HCT116 (cell line): ENCODE measurements at regions not wholly inside any gene's neighbourhood (a gene's known extent, or its start where the extent isn't known, plus 50 kb on each side); places are given as distances from the start of the nearest gene placed in this dataset.

Experiments used
- ATAC-seq: fragments of 200-7000 bp; cut with Tn5 transposase; 2 replicates; pipeline ENCODE4 v1.9.1; 2020; ENCODE audit warnings: mild to moderate bottlenecking, moderate library complexity
- BruUV-seq: library from RNA; stranded (reverse); fragments of 400-500 nt; replicated peaks from 2 replicates; lab custom pipeline; 2021; lab: Mats Ljungman, UMichigan
- CTCF ChIA-PET: fragments of 300-600 bp; sonication (Branson Sonifier 250); formaldehyde crosslinking; loops from one replicate; lab custom pipeline; 2021; ENCODE audit warnings: antibody characterized with exemption; lab: Charles Lee
- POLR2A ChIA-PET: fragments of 300-600, 350-600 bp; sonication (Branson Sonifier 250); formaldehyde crosslinking; loops from one replicate; lab custom pipeline; 2021; ENCODE audit warnings: antibody characterized with exemption; lab: Charles Lee
- RAD21 ChIA-PET, 2 experiments: fragments of 300-600 bp; sonication (Branson Sonifier 250); formaldehyde crosslinking; loops; one replicate each; lab custom pipeline; 2023; ENCODE audit warnings: low total read pairs in 2 of 2; ENCODE audit not compliant: uncharacterized antibody in 2 of 2, unreplicated experiment in 2 of 2, low non-redundant PET in 1 of 2; lab: Charles Lee
- DNase-seq: peaks from one replicate; pipeline ENCODE4 v3.0.0-alpha.2; 2010; ENCODE audit warnings: low read depth, low spot score
- H2AFZ ChIP-seq: fragments of 200-600 bp; shearing (Covaris generic), sonication (generic); 2 replicates; pipeline ENCODE4 v1.6.1; 2017; ENCODE audit warnings: low read depth, mixed run types, mixed read lengths, antibody characterized with exemption, low read length; ENCODE audit not compliant: poor library complexity, severe bottlenecking
- H3K27ac ChIP-seq: 2 replicates; pipeline ENCODE4 v1.5.1; 2012; ENCODE audit warnings: low read depth, low read length
- H3K27me3 ChIP-seq: fragments of 200-600 bp; sonication (generic); 2 replicates; pipeline ENCODE4 v1.6.1; 2016; ENCODE audit warnings: mixed run types, low read length, mixed read lengths; ENCODE audit not compliant: insufficient read depth
- H3K36me3 ChIP-seq, 2 experiments: fragments of 200-500 bp in 1 of 2; fragments of 200-600 bp in 1 of 2; sonication (Bioruptor generic) in 1 of 2; sonication (generic) in 1 of 2; 2 replicates each; pipeline versions ENCODE4 v1.5.1 to v1.6.1; 2014 to 2016; ENCODE audit warnings: low read length in 2 of 2, inconsistent platforms in 1 of 2, mixed read lengths in 1 of 2, mixed run types in 1 of 2; ENCODE audit not compliant: insufficient read depth in 2 of 2, control insufficient read depth in 1 of 2
- H3K4me1 ChIP-seq, 2 experiments: fragments of 200-600 bp in 1 of 2; sonication (generic) in 1 of 2; 2 replicates each; pipeline versions ENCODE4 v1.5.1 to v1.6.1; 2012 to 2017; ENCODE audit warnings: low read length in 2 of 2, inconsistent platforms in 1 of 2, mild to moderate bottlenecking in 1 of 2, mixed read lengths in 1 of 2, mixed run types in 1 of 2, moderate library complexity in 1 of 2; ENCODE audit not compliant: insufficient read depth in 2 of 2, control insufficient read depth in 1 of 2
- H3K4me2 ChIP-seq: fragments of 200-600 bp; sonication (generic); 2 replicates; pipeline ENCODE4 v1.6.1; 2017; ENCODE audit warnings: mixed run types, low read length, mixed read lengths
- H3K4me3 ChIP-seq, 2 experiments: fragments of 200-600 bp in 1 of 2; sonication (generic) in 1 of 2; replicated peaks in 1 of 2; 2 replicates each; pipeline ENCODE4 v1.5.1; 2011 to 2016; ENCODE audit warnings: low read length in 2 of 2, control low read depth in 1 of 2, low read depth in 1 of 2, mild to moderate bottlenecking in 1 of 2, mixed read lengths in 1 of 2, mixed run types in 1 of 2
- H3K79me2 ChIP-seq: fragments of 200-600 bp; sonication (generic); 2 replicates; pipeline ENCODE4 v1.6.1; 2017; ENCODE audit warnings: mild to moderate bottlenecking, mixed run types, low read length, moderate library complexity, mixed read lengths; ENCODE audit not compliant: insufficient read depth
- H3K9ac ChIP-seq: fragments of 200-600 bp; sonication (generic); 2 replicates; pipeline ENCODE4 v1.6.1; 2016; ENCODE audit warnings: low read length, mixed read lengths
- H3K9me2 ChIP-seq: fragments of 200-600 bp; sonication (generic), shearing (Covaris generic); 2 replicates; pipeline ENCODE4 v1.6.1; 2017; ENCODE audit warnings: mixed run types, mild to moderate bottlenecking, moderate library complexity; ENCODE audit not compliant: insufficient read depth
- H3K9me3 ChIP-seq, 2 experiments: fragments of 200-500 bp in 1 of 2; fragments of 200-600 bp in 1 of 2; sonication (Bioruptor generic) in 1 of 2; sonication (generic) in 1 of 2; 2 replicates each; pipeline ENCODE4 v1.6.1; 2014 to 2017; ENCODE audit warnings: low read length in 2 of 2, mixed read lengths in 2 of 2, inconsistent platforms in 1 of 2, low read depth in 1 of 2, mild to moderate bottlenecking in 1 of 2, mixed run types in 1 of 2, moderate library complexity in 1 of 2; ENCODE audit not compliant: control insufficient read depth in 1 of 2, insufficient read depth in 1 of 2
- H4K20me1 ChIP-seq: fragments of 200-600 bp; sonication (generic), shearing (Covaris generic); 2 replicates; pipeline ENCODE4 v1.6.1; 2017; ENCODE audit warnings: mixed run types, mild to moderate bottlenecking, moderate library complexity; ENCODE audit not compliant: insufficient read depth
- CEBPB ChIP-seq: IDR thresholded peaks from 2 replicates; pipeline ENCODE4 v1.6.1; 2012; ENCODE audit warnings: low read depth
- CTCF ChIP-seq, 3 experiments: fragments of 200-600 bp in 1 of 3; sonication (generic) in 1 of 3; IDR thresholded peaks in 2 of 3; conservative IDR thresholded peaks in 1 of 3; 2 replicates each; pipeline ENCODE4 v1.5.1; 2012 to 2017; ENCODE audit warnings: low read depth in 2 of 3, low read length in 2 of 3, antibody characterized with exemption in 1 of 3, borderline replicate concordance in 1 of 3, control low read depth in 1 of 3, mild to moderate bottlenecking in 1 of 3, mixed read lengths in 1 of 3, mixed run types in 1 of 3, moderate library complexity in 1 of 3; ENCODE audit not compliant: insufficient read depth in 1 of 3
- EGR1 ChIP-seq: IDR thresholded peaks from 2 replicates; pipeline ENCODE4 v1.6.1; 2012; ENCODE audit warnings: low read depth
- ELF1 ChIP-seq: IDR thresholded peaks from 2 replicates; pipeline ENCODE4 v1.6.1; 2012; ENCODE audit warnings: low read depth, borderline replicate concordance
- JUND ChIP-seq: IDR thresholded peaks from 2 replicates; pipeline ENCODE4 v1.6.1; 2012
- POLR2A ChIP-seq: IDR thresholded peaks from 2 replicates; pipeline ENCODE4 v1.7.0; 2011; ENCODE audit warnings: borderline replicate concordance; ENCODE audit not compliant: insufficient read depth, insufficient read length; ENCODE audit errors: extremely low read depth
- POLR2AphosphoS5 ChIP-seq: IDR thresholded peaks from 2 replicates; pipeline ENCODE4 v1.6.1; 2011; ENCODE audit warnings: mild to moderate bottlenecking, low read depth, low read length, moderate library complexity
- SIN3A ChIP-seq: IDR thresholded peaks from 2 replicates; pipeline ENCODE4 v1.6.1; 2012; ENCODE audit warnings: low read depth
- TCF7L2 ChIP-seq: IDR thresholded peaks from 2 replicates; pipeline ENCODE4 v1.7.0; 2011; ENCODE audit warnings: borderline replicate concordance, inconsistent platforms; ENCODE audit not compliant: insufficient read depth, insufficient read length; ENCODE audit errors: extremely low read depth
- YY1 ChIP-seq: IDR thresholded peaks from 2 replicates; pipeline ENCODE4 v1.6.1; 2011; ENCODE audit warnings: low read length, low read depth, moderate library complexity, mild to moderate bottlenecking; ENCODE audit not compliant: insufficient replicate concordance; ENCODE audit errors: extremely low read depth
- ZFX ChIP-seq: fragments of 450-650 bp; IDR thresholded peaks from 2 replicates; pipeline ENCODE4 v1.6.1; 2017
- intact Hi-C: fragments of 100-400 bp; cut with micrococcal nuclease; formaldehyde crosslinking; loops from 2 replicates; pipeline ENCODE4 v1.10.0; 2022

- no peak overlapping the region for H3K4me2 ChIP-seq
- intact Hi-C loops = no loop called here
- no TSS peak for BruUV-seq
Measured at GRCh38 chr1:228968891-228969606, 233.8 kb downstream of the RHOU start.

More at GRCh38 chr1:228968891-228969606, 233.8 kb downstream of the RHOU start:
- ATAC-seq = no peak
- no peaks in the 10 kb centered on the region for H3K36me3 ChIP-seq
- no peaks in the 10 kb centered on the region for H3K27me3 ChIP-seq
- H3K9ac ChIP-seq = no peak overlapping the region
- no peak overlapping the region for H3K27ac ChIP-seq
- no peak overlapping the region for H2AFZ ChIP-seq
- H3K4me1 ChIP-seq = peaks cover 0 to 6% of the 10 kb centered on the region in 2 experiments; a peak in 2 of 4 replicates
- RAD21 ChIA-PET = no interaction called here
- H3K9me3 ChIP-seq = no peaks in the 10 kb centered on the region
- TF ChIP-seq TCF7L2 (no peak), EGR1 (no peak), JUND (no peak), ZFX (no peak), ELF1 (no peak), YY1 (no peak), POLR2A (no peak), POLR2AphosphoS5 (no peak), CEBPB (no peak), SIN3A (no peak), CTCF (IDR thresholded peaks at IDR 0.05 in 2 of 3, conservative IDR thresholded peaks at IDR 0.05 in 1 of 3; ENCODE audit: borderline replicate concordance in 1 of 3, insufficient read depth in 1 of 3, low read depth in 2 of 3, low read length in 2 of 3) (no peak)
- CTCF ChIA-PET = no interaction called here
- no peaks in the 10 kb centered on the region for H3K79me2 ChIP-seq
- DNase-seq = no peak
- no peak overlapping the region for H3K4me3 ChIP-seq
- no peaks in the 10 kb centered on the region for H3K9me2 ChIP-seq
- POLR2A ChIA-PET = no interaction called here
- no peaks in the 10 kb centered on the region for H4K20me1 ChIP-seq
